Esophagus squamous epithelium (tissue), 5 donors: ENCODE measurements at regions not wholly inside any gene's neighbourhood (a gene's known extent, or its start where the extent isn't known, plus 50 kb on each side); places are given as distances from the start of the nearest gene placed in this dataset.

ENCODE experiments used
- DNase-seq: peaks from one replicate; lab custom pipeline; 2025; lab: John Stamatoyannopoulos, UW
- H3K27ac ChIP-seq, 4 donors: fragments of 200-600 bp; sonication (generic); one replicate each; pipeline ENCODE4 v1.5.1; 2016 to 2019; ENCODE audit warnings: mild to moderate bottlenecking in 1 of 4
- H3K27me3 ChIP-seq, 4 donors: fragments of 200-600 bp; sonication (generic); 1 replicate in 3 of 4; 2 replicates in 1 of 4; pipeline versions ENCODE4 v1.5.1 to v1.6.0; 2017 to 2021; ENCODE audit warnings: antibody characterized with exemption in 1 of 4
- H3K36me3 ChIP-seq, 3 donors: fragments of 200-600 bp; sonication (generic); one replicate each; pipeline ENCODE4 v1.5.1; 2016 to 2019
- H3K4me1 ChIP-seq, 3 donors: fragments of 200-600 bp; sonication (generic); one replicate each; pipeline ENCODE4 v1.5.1; 2017 to 2019
- H3K4me3 ChIP-seq, 4 donors: fragments of 200-600 bp; sonication (generic); 1 replicate in 3 of 4; 2 replicates in 1 of 4; pipeline ENCODE4 v1.5.1; 2016 to 2019; ENCODE audit warnings: mild to moderate bottlenecking in 2 of 4, moderate library complexity in 1 of 4
- H3K9me3 ChIP-seq, 3 donors: fragments of 200-600 bp; sonication (generic); one replicate each; pipeline ENCODE4 v1.5.1; 2016 to 2019
- POLR2A ChIP-seq, 4 donors: fragments of 450-650 bp; IDR thresholded peaks; one replicate each; pipeline ENCODE4 v1.6.1; 2017; ENCODE audit warnings: antibody characterized with exemption in 4 of 4, mild to moderate bottlenecking in 4 of 4, moderate library complexity in 3 of 4
- WGBS, 2 donors: methylation state at CpG; one replicate each; pipeline ENCODE4 v1.1.5; 2018; 5-methylcytosine and 5-hydroxymethylcytosine counted together
- intact Hi-C: fragments of 100-400 bp; cut with DNase I; formaldehyde crosslinking; loops from one replicate; pipeline ENCODE4 v1.15.0; 2022
- TF ChIP-seq, protein P1 (sequence below), 6 experiments: fragments of 450-650 bp in 4 of 6; fragments of 200-600 bp in 2 of 6; sonication (generic) in 2 of 6; IDR thresholded peaks; one replicate each; pipeline ENCODE4 v1.5.1; 2016 to 2019; ENCODE audit warnings: antibody characterized with exemption in 6 of 6, mild to moderate bottlenecking in 4 of 6, moderate library complexity in 4 of 6
- donor health status: DM: yes; HTN: yes; CAD: no.

DNA sequence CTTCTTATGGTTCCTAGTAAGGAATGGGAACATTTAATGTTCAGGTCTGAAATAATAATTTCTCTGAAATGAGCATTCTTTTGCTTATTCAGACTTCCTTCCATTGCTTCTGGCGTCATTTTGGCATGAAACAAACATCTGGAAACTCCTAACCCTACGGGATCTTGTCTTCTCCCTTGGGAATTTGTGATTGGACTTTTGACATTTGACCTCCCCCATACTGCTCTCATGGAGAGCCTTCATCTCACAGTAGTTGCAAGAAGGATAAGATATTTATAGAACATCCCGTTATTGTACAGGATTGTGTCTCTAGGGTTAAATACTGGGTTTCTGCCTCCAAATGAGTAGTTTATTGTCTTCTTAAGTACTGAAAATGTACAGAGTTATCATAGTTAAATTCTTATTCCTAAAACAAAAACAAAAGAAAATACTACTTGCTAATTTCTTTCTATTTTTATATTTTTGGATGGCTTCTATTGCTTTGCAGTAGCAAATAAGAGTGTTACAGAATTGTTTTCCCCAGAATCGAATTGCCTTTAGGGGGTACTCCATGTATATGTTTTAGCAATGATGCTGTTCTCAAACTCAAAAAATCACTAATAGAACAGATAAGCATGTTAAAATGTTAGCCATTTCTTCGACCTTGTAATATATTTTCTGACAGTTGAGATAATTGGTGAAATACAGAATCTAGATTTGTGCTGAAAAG, 366.8 kb downstream of the DLEU7 start:
- Histone ChIP-seq H3K27me3 (no peaks in the 10 kb centered on the region), H3K27ac (no peak overlapping the region), H3K4me1 (no peaks in the 10 kb centered on the region), H3K4me3 (no peak overlapping the region), H3K36me3 (no peaks in the 10 kb centered on the region), H3K9me3 (no peaks in the 10 kb centered on the region)
- no peak for TF ChIP-seq POLR2A (IDR thresholded peaks at IDR 0.05)
- TF ChIP-seq, protein P1, sequence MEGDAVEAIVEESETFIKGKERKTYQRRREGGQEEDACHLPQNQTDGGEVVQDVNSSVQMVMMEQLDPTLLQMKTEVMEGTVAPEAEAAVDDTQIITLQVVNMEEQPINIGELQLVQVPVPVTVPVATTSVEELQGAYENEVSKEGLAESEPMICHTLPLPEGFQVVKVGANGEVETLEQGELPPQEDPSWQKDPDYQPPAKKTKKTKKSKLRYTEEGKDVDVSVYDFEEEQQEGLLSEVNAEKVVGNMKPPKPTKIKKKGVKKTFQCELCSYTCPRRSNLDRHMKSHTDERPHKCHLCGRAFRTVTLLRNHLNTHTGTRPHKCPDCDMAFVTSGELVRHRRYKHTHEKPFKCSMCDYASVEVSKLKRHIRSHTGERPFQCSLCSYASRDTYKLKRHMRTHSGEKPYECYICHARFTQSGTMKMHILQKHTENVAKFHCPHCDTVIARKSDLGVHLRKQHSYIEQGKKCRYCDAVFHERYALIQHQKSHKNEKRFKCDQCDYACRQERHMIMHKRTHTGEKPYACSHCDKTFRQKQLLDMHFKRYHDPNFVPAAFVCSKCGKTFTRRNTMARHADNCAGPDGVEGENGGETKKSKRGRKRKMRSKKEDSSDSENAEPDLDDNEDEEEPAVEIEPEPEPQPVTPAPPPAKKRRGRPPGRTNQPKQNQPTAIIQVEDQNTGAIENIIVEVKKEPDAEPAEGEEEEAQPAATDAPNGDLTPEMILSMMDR (IDR thresholded peaks at IDR 0.05), result no peak
- DNase-seq, result no peak
- intact Hi-C loops, result no loop called here
- 63 to 72% methylated on average over 5 of the region's 5 CpGs for WGBS, 2 donors

DNA sequence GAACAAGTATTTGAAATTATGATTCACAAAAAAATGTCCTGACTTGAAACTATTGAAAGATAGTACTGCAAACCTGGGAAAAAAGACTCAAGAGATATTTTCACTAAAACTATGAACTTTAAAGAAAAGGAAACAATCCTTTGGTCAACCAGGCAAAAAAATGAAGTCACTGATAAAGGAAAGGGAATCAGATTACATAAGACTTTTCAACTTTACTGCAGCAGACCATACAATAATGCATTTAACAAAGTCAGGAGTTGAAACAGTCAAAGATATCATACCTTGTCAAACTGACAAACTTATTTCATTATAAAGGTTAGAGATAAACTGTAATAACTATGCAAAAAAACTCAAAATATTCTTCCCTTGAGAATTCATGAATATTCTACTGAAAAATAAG, 361.6 kb downstream of the DLEU7 start:
- Histone ChIP-seq H3K4me3 (no peak overlapping the region), H3K9me3 (no peaks in the 10 kb centered on the region), H3K27me3 (no peaks in the 10 kb centered on the region), H3K27ac (no peak overlapping the region), H3K36me3 (no peaks in the 10 kb centered on the region), H3K4me1 (no peaks in the 10 kb centered on the region)
- DNase-seq, result no peak
- no peak for TF ChIP-seq POLR2A (IDR thresholded peaks at IDR 0.05)
- TF ChIP-seq, protein P1 (IDR thresholded peaks at IDR 0.05), result no peak
- intact Hi-C loops, result no loop called here

DNA sequence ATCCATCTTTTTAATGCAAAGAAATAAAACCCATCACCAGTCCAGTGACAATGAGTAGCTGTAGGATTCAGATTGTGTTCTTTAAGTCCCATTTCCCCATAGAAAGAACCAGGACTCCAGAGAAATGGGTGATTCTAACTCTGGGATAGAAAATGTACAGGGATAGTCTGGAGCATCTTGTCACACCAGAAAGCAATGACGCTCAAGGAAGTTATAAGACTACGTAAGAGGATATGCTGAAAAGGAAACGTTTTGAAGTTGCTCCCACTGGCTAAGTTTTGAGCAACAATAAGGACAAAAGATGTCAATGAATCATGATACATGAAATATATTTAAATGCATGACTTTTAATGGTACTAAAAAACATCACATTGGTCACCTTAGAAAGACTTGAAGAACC, 360.1 kb downstream of the DLEU7 start:
- no peak for TF ChIP-seq POLR2A (IDR thresholded peaks at IDR 0.05)
- TF ChIP-seq, protein P1 (IDR thresholded peaks at IDR 0.05), result no peak
- Histone ChIP-seq H3K4me3 (no peak overlapping the region), H3K9me3 (no peaks in the 10 kb centered on the region), H3K27ac (no peak overlapping the region), H3K36me3 (no peaks in the 10 kb centered on the region), H3K27me3 (no peaks in the 10 kb centered on the region), H3K4me1 (no peaks in the 10 kb centered on the region)
- WGBS, 2 donors, result 60 to 67% methylated on average over 3 of the region's 3 CpGs
- intact Hi-C loops, result no loop called here
- no peak for DNase-seq

DNA sequence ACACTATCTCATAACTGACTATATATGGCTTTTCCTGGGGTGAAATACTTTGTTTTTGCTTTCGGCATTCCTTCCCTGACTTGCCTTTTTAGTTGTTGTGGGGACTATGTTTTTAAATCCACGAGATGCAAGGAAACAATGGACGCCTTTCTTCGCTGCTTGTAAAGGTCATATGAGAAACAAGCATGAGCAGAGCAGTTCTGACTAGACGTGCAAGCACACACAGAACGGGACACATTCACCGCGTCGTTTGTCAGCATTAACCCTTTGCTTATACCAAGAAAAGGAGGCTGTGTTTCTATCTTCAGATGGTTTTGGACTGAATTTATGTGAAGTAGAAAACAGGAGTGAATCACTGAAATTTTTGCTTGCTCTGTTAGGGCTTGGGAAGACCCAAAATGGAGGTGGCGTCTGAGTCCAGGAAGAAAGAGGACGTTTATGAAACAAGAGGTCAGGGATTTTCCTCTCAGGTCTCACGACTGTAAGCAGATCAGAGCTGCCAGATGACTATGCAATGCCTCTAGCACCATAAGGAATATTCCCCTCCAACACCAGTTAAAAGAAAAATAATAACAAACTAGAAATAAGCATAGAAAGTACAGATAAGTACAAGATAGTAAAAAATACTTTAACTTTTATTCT, 358.9 kb downstream of the DLEU7 start:
- no peaks in the 10 kb centered on the region for H3K9me3 ChIP-seq
- no peak overlapping the region for H3K27ac ChIP-seq
- TF ChIP-seq POLR2A (IDR thresholded peaks at IDR 0.05), result no peak
- WGBS, 2 donors, result 30 to 64% methylated on average over 12 of the region's 12 CpGs
- no peaks in the 10 kb centered on the region for H3K36me3 ChIP-seq
- no peaks in the 10 kb centered on the region for H3K4me1 ChIP-seq
- H3K4me3 ChIP-seq, result no peak overlapping the region
- no peaks in the 10 kb centered on the region for H3K27me3 ChIP-seq
- intact Hi-C loops, result no loop called here
- DNase-seq, result no peak

DNA sequence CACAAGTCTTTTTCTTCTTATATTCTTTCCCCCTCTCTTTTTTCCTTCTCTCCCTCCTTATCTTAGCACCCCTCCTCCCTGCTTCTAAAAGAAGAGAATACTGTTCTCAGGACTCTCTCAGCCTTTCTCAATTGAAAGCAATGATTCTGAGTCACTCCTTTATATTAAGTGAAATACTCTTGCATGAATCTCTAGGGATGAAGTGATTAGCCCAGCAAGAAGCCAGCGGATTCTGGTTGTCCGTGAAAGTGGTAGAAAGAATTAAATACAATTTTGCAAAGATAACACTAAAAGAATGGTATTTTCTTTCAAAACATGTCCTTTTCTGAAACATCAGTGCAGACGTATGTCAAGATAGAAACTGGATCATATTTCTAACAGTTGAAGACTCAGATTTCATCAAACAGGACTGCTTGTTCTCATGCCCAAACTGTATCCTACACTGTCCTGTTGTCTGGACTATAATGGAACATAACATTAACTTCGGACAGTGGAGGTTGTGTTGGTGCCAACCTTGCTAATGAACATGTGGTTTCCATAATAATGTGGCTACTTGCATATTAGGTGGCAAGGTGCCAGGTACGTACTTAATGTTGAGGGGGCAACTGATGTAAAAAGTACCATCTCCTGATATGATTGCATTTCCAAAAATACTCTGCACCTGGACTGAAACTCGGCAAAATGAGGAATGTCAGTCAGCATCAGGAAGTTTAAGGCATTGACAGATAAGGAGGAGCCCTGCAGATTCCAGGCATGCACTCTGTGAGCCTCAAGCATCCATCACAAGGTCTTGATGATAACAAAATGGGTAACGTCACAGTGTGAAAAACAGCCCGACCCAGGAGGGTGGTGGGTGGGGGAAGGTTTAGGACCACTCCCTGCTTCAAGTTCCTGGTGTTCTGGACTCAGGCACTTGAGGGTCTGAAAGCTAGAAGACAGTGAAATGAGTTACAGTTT, 357.2 kb downstream of the DLEU7 start:
- intact Hi-C loops, result no loop called here
- no peak for TF ChIP-seq POLR2A (IDR thresholded peaks at IDR 0.05)
- TF ChIP-seq, protein P1 (IDR thresholded peaks at IDR 0.05), result no peak
- no peak for DNase-seq
- H3K4me1 ChIP-seq, result no peaks in the 10 kb centered on the region
- 66 to 82% methylated on average over 7 to 8 of the region's 8 CpGs for WGBS, 2 donors
- H3K36me3 ChIP-seq, result no peaks in the 10 kb centered on the region
- H3K27ac ChIP-seq, result no peak overlapping the region
- H3K9me3 ChIP-seq, result no peaks in the 10 kb centered on the region
- H3K4me3 ChIP-seq, result no peak overlapping the region
- H3K27me3 ChIP-seq, result no peaks in the 10 kb centered on the region
